Glutamatergic neuron (in vitro differentiated cells): ENCODE measurements at regions not wholly inside any gene's neighbourhood (a gene's known extent, or its start where the extent isn't known, plus 50 kb on each side); places are given as distances from the start of the nearest gene placed in this dataset.

Source experiments
- DNase-seq: peaks from one replicate; pipeline ENCODE4 v3.0.0; 2022
- H3K27ac Mint-ChIP-seq: one replicate; pipeline ENCODE4 v1.8.0; 2020; ENCODE audit warnings: mild to moderate bottlenecking, mixed read lengths, inconsistent platforms; ENCODE audit not compliant: unreplicated experiment
- H3K27me3 Mint-ChIP-seq: one replicate; pipeline ENCODE4 v1.8.0; 2020; ENCODE audit warnings: mild to moderate bottlenecking, moderate library complexity, mixed read lengths, inconsistent platforms; ENCODE audit not compliant: unreplicated experiment
- H3K36me3 Mint-ChIP-seq: one replicate; pipeline ENCODE4 v1.8.0; 2020; ENCODE audit warnings: mild to moderate bottlenecking, mixed read lengths, inconsistent platforms; ENCODE audit not compliant: unreplicated experiment
- H3K4me1 Mint-ChIP-seq: one replicate; pipeline ENCODE4 v1.8.0; 2020; ENCODE audit warnings: mild to moderate bottlenecking, low read depth, mixed read lengths, inconsistent platforms; ENCODE audit not compliant: unreplicated experiment
- H3K4me3 Mint-ChIP-seq: one replicate; pipeline ENCODE4 v1.8.0; 2020; ENCODE audit warnings: mild to moderate bottlenecking, mixed read lengths, inconsistent platforms; ENCODE audit not compliant: unreplicated experiment
- H3K9me3 Mint-ChIP-seq: one replicate; pipeline ENCODE4 v1.8.0; 2020; ENCODE audit warnings: mild to moderate bottlenecking, moderate library complexity, mixed read lengths, inconsistent platforms; ENCODE audit not compliant: unreplicated experiment
- TF ChIP-seq, protein P1 (sequence below): fragments of 200-600 bp; sonication (generic); IDR thresholded peaks from one replicate; pipeline ENCODE4 v1.5.0; 2021; ENCODE audit not compliant: partially characterized antibody, unreplicated experiment

DNA sequence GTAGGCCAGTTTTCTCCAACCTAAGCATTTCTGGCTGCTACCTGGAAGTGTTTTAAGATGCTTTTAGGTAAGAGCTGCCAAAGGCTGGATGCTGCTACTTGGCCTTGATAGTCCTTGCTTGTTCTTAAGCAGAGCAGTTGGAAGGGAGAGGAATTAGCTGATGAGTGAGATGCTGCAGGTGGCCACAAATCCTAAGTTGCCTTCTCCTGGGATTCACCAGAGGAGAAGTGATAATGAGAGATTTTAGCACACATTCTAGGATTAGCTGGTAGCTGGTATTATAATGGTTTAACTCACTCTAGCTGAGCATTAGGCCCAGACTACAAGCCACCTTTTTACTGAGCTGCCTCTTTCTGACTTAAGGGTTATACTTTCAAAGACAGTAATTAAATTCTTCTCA, 442.9 kb upstream of the RAG2 start:
- no peaks in the 10 kb centered on the region for H3K4me1 Mint-ChIP-seq
- no peaks in the 10 kb centered on the region for H3K36me3 Mint-ChIP-seq
- H3K27me3 Mint-ChIP-seq: no peaks in the 10 kb centered on the region
- H3K9me3 Mint-ChIP-seq: no peaks in the 10 kb centered on the region
- DNase-seq: no peak
- H3K27ac Mint-ChIP-seq: no peak overlapping the region
- TF ChIP-seq, protein P1, sequence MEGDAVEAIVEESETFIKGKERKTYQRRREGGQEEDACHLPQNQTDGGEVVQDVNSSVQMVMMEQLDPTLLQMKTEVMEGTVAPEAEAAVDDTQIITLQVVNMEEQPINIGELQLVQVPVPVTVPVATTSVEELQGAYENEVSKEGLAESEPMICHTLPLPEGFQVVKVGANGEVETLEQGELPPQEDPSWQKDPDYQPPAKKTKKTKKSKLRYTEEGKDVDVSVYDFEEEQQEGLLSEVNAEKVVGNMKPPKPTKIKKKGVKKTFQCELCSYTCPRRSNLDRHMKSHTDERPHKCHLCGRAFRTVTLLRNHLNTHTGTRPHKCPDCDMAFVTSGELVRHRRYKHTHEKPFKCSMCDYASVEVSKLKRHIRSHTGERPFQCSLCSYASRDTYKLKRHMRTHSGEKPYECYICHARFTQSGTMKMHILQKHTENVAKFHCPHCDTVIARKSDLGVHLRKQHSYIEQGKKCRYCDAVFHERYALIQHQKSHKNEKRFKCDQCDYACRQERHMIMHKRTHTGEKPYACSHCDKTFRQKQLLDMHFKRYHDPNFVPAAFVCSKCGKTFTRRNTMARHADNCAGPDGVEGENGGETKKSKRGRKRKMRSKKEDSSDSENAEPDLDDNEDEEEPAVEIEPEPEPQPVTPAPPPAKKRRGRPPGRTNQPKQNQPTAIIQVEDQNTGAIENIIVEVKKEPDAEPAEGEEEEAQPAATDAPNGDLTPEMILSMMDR: no peak
- no peak overlapping the region for H3K4me3 Mint-ChIP-seq

DNA sequence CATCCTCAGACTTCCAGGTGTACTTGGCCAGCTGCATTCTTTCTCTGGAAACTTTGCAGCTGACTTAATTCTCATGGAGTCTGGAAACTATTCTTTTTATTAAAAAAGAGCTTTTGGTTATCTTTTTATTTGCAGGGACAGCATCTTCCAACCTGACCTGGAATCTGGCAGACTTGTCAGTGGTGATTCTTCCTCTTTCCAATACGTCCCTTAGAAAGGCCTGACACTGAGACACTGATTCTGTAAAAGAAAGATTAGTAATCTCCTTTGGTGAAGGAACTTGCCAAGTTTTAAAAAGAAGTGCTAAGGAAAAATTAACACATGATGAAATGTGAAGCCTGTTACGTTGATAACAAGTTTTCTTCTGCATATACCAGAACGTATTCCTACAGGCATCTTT, 440.9 kb upstream of the RAG2 start:
- no peaks in the 10 kb centered on the region for H3K4me1 Mint-ChIP-seq
- no peak for DNase-seq
- no peaks in the 10 kb centered on the region for H3K27me3 Mint-ChIP-seq
- H3K9me3 Mint-ChIP-seq: no peaks in the 10 kb centered on the region
- H3K27ac Mint-ChIP-seq: no peak overlapping the region
- no peaks in the 10 kb centered on the region for H3K36me3 Mint-ChIP-seq
- no peak overlapping the region for H3K4me3 Mint-ChIP-seq
- TF ChIP-seq, protein P1: no peak

DNA sequence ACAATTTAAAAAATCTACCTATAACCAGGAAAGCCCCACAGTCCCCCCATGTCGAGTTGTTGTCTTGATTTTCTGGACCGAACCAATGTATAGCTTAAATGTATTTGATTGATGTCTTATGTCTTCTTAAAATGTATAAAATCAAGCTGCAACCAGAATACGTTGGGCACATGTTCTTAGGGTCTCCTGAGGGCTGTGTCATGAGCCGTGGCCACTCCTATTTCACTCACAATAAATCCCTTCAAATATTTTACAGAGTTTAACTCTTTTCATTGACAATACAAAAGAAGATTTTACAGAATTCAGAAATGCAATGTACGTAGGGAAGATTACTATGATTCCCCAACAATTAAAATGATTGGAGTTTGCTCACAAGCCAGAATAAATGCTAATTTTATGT, 428.7 kb upstream of the RAG2 start:
- no peaks in the 10 kb centered on the region for H3K4me1 Mint-ChIP-seq
- DNase-seq: no peak
- no peak overlapping the region for H3K4me3 Mint-ChIP-seq
- no peaks in the 10 kb centered on the region for H3K9me3 Mint-ChIP-seq
- no peak overlapping the region for H3K27ac Mint-ChIP-seq
- no peaks in the 10 kb centered on the region for H3K27me3 Mint-ChIP-seq
- peaks cover 3% of the 10 kb centered on the region for H3K36me3 Mint-ChIP-seq
- TF ChIP-seq, protein P1: no peak

DNA sequence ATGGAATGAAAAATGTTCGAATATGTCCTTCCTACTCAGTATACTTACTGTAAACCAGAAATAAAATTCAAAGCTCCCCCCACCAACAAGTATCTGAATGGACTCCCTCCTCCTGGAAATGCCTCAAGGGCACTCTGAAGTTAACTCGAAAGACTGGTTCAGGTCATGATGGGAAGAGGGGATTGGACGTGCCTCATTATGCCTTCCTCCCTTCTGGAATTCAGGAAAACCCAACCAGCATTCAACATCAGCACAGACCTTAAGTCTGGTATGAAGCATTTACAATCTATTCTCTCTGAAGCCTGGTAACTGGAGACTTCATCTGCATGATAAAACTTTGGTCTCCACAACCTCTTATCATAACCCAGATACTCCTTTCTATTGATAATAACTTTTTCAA, 428.3 kb upstream of the RAG2 start:
- Mint-ChIP-seq H3K9me3 (no peaks in the 10 kb centered on the region), H3K4me3 (no peak overlapping the region), H3K27ac (no peak overlapping the region), H3K36me3 (no peaks in the 10 kb centered on the region), H3K27me3 (no peaks in the 10 kb centered on the region), H3K4me1 (no peaks in the 10 kb centered on the region)
- TF ChIP-seq, protein P1: no peak
- DNase-seq: no peak

DNA sequence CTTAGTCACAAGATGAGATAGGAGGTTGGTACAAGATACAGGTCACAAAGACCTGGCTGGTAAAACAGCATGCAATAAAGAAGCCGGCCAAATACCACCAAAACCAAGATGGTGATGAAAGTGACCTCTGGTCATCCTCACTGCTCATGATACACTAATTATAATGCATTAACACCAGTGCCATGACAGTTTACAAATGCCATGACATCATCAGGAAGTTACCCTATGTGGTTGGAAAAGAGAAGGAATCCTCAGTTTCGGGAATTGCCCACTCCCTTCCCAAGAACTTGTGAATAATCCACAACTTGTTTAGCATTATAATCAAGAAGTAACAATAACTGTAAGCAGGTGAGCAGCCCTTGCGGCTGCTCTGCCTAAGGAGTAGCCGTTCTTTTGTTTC, 408.5 kb upstream of the RAG2 start:
- no peaks in the 10 kb centered on the region for H3K36me3 Mint-ChIP-seq
- TF ChIP-seq, protein P1: no peak
- no peaks in the 10 kb centered on the region for H3K9me3 Mint-ChIP-seq
- H3K4me1 Mint-ChIP-seq: no peaks in the 10 kb centered on the region
- no peak overlapping the region for H3K27ac Mint-ChIP-seq
- H3K27me3 Mint-ChIP-seq: no peaks in the 10 kb centered on the region
- no peak overlapping the region for H3K4me3 Mint-ChIP-seq
- no peak for DNase-seq
